ENCODE measurements at regions not wholly inside any gene's neighbourhood (a gene's known extent, or its start where the extent isn't known, plus 50 kb on each side); places are given as distances from the start of the nearest gene placed in this dataset.

- TF ChIP-seq POLR2A (IDR thresholded peaks at IDR 0.05), result no peak
- TF ChIP-seq CTCF (IDR thresholded peaks at IDR 0.05), result no peak
These were observed 463.8 kb upstream of the PABPC4L start for GRCh38 chr4:134665429-134665828.

Data from upper lobe of left lung (tissue), 4 donors.